Stimulated activated effector memory CD8-positive, alpha-beta T cell treated with anti-CD3 and anti-CD28 coated beads, Interleukin-12 subunit alpha, Interleukin-12 subunit beta, amount 100 ng/mL, for 72 hours (primary cell): ENCODE measurements at regions not wholly inside any gene's neighbourhood (a gene's known extent, or its start where the extent isn't known, plus 50 kb on each side); places are given as distances from the start of the nearest gene placed in this dataset.
"Not testable (repeated sequence)": the region's sequence is repeated elsewhere in the genome, so short reads cannot be mapped to it uniquely, and the experiment has no call there.

Source experiments
- ATAC-seq: fragments of 150-1000 bp; cut with Tn5 transposase; 2 replicates; pipeline ENCODE4 v1.10.0; 2021
- DNase-seq, 2 donors: peaks; one replicate each; pipeline ENCODE4 v3.0.0; 2021 to 2022; ENCODE audit warnings: low spot score in 2 of 2
- H3K27ac Mint-ChIP-seq: one replicate; pipeline ENCODE4 v1.8.0; 2022; ENCODE audit warnings: mild to moderate bottlenecking, mixed read lengths
- H3K36me3 Mint-ChIP-seq: one replicate; pipeline ENCODE4 v1.8.0; 2022; ENCODE audit warnings: mild to moderate bottlenecking, mixed read lengths
- H3K4me1 Mint-ChIP-seq: one replicate; pipeline ENCODE4 v1.8.0; 2022; ENCODE audit warnings: mixed read lengths
- H3K4me3 Mint-ChIP-seq: one replicate; pipeline ENCODE4 v1.8.0; 2022; ENCODE audit warnings: mild to moderate bottlenecking, mixed read lengths
- H3K9me3 Mint-ChIP-seq: one replicate; pipeline ENCODE4 v1.8.0; 2022; ENCODE audit warnings: mixed read lengths

GRCh38 chr14:85156319-85156718 lies 373.6 kb upstream of the FLRT2 start:
- Mint-ChIP-seq H3K36me3 (no peaks in the 10 kb centered on the region), H3K4me1 (no peaks in the 10 kb centered on the region), H3K9me3 (peaks cover 10% of the 10 kb centered on the region), H3K27ac (no peak overlapping the region), H3K4me3 (no peak overlapping the region)
- ATAC-seq: no peak
- no peak for DNase-seq

GRCh38 chr14:85159726-85160125 lies 370.2 kb upstream of the FLRT2 start:
- H3K4me1 Mint-ChIP-seq: no peaks in the 10 kb centered on the region
- ATAC-seq (no peak), DNase-seq (no peak)
- H3K27ac Mint-ChIP-seq: no peak overlapping the region
- H3K9me3 Mint-ChIP-seq: peaks cover 16% of the 10 kb centered on the region
- no peak overlapping the region for H3K4me3 Mint-ChIP-seq
- no peaks in the 10 kb centered on the region for H3K36me3 Mint-ChIP-seq

GRCh38 chr14:85165094-85165493 lies 364.9 kb upstream of the FLRT2 start:
- Mint-ChIP-seq H3K36me3 (no peaks in the 10 kb centered on the region), H3K27ac (no peak overlapping the region), H3K4me3 (no peak overlapping the region), H3K4me1 (no peaks in the 10 kb centered on the region), H3K9me3 (peaks cover 17% of the 10 kb centered on the region)
- DNase-seq: no peak
- no peak for ATAC-seq

- Mint-ChIP-seq H3K4me1 (no peaks in the 10 kb centered on the region), H3K9me3 (peaks cover 13% of the 10 kb centered on the region), H3K27ac (no peak overlapping the region), H3K36me3 (no peaks in the 10 kb centered on the region), H3K4me3 (no peak overlapping the region)
- no peak for ATAC-seq
- DNase-seq: no peak
These were observed 360.6 kb upstream of the FLRT2 start for GRCh38 chr14:85169381-85169780.

- DNase-seq (no peak), ATAC-seq (no peak)
- Mint-ChIP-seq H3K27ac (no peak overlapping the region), H3K4me1 (no peaks in the 10 kb centered on the region), H3K4me3 (no peak overlapping the region), H3K36me3 (no peaks in the 10 kb centered on the region), H3K9me3 (peaks cover 12% of the 10 kb centered on the region)
These were observed 357.7 kb upstream of the FLRT2 start for GRCh38 chr14:85172290-85172689.

GRCh38 chr14:85172889-85173477 lies 357.0 kb upstream of the FLRT2 start:
- H3K36me3 Mint-ChIP-seq: no peaks in the 10 kb centered on the region
- H3K4me3 Mint-ChIP-seq: no peak overlapping the region
- no peak for DNase-seq
- no peaks in the 10 kb centered on the region for H3K4me1 Mint-ChIP-seq
- peaks cover 12% of the 10 kb centered on the region for H3K9me3 Mint-ChIP-seq
- ATAC-seq: no peak
- no peak overlapping the region for H3K27ac Mint-ChIP-seq

- H3K9me3 Mint-ChIP-seq: peaks cover 12% of the 10 kb centered on the region
- DNase-seq: no peak
- H3K36me3 Mint-ChIP-seq: no peaks in the 10 kb centered on the region
- no peak overlapping the region for H3K27ac Mint-ChIP-seq
- ATAC-seq: no peak
- H3K4me1 Mint-ChIP-seq: no peaks in the 10 kb centered on the region
- H3K4me3 Mint-ChIP-seq: no peak overlapping the region
These were observed 354.4 kb upstream of the FLRT2 start for GRCh38 chr14:85175556-85175955.

GRCh38 chr14:85178864-85179263 lies 351.1 kb upstream of the FLRT2 start:
- ATAC-seq (no peak), DNase-seq (no peak)
- Mint-ChIP-seq H3K36me3 (no peaks in the 10 kb centered on the region), H3K4me3 (no peak overlapping the region), H3K9me3 (peaks cover 9% of the 10 kb centered on the region), H3K4me1 (no peaks in the 10 kb centered on the region), H3K27ac (no peak overlapping the region)

- H3K4me1 Mint-ChIP-seq: no peaks in the 10 kb centered on the region
- no peak overlapping the region for H3K27ac Mint-ChIP-seq
- H3K9me3 Mint-ChIP-seq: peaks cover 8% of the 10 kb centered on the region
- H3K4me3 Mint-ChIP-seq: no peak overlapping the region
- no peak for ATAC-seq
- DNase-seq: no peak
- no peaks in the 10 kb centered on the region for H3K36me3 Mint-ChIP-seq
These were observed 349.1 kb upstream of the FLRT2 start for GRCh38 chr14:85180876-85181275.

GRCh38 chr14:85182282-85182681 lies 347.7 kb upstream of the FLRT2 start:
- no peaks in the 10 kb centered on the region for H3K4me1 Mint-ChIP-seq
- no peak for ATAC-seq

GRCh38 chr14:85186082-85186481 lies 343.9 kb upstream of the FLRT2 start:
- Mint-ChIP-seq H3K9me3 (peaks cover 8% of the 10 kb centered on the region), H3K4me1 (no peaks in the 10 kb centered on the region), H3K4me3 (no peak overlapping the region), H3K36me3 (no peaks in the 10 kb centered on the region), H3K27ac (no peak overlapping the region)
- ATAC-seq (no peak), DNase-seq (no peak)

More at GRCh38 chr14:85182282-85182681, 347.7 kb upstream of the FLRT2 start:
- DNase-seq: no peak
- H3K27ac Mint-ChIP-seq: no peak overlapping the region
- H3K36me3 Mint-ChIP-seq: no peaks in the 10 kb centered on the region
- no peak overlapping the region for H3K4me3 Mint-ChIP-seq
- peaks cover 8% of the 10 kb centered on the region for H3K9me3 Mint-ChIP-seq

GRCh38 chr14:85187521-85187920 lies 342.4 kb upstream of the FLRT2 start:
- Mint-ChIP-seq H3K4me3 (no peak overlapping the region), H3K27ac (no peak overlapping the region), H3K4me1 (no peaks in the 10 kb centered on the region), H3K9me3 (peaks cover 5% of the 10 kb centered on the region), H3K36me3 (no peaks in the 10 kb centered on the region)
- no peak for DNase-seq
- no peak for ATAC-seq

- no peak for DNase-seq
- Mint-ChIP-seq H3K9me3 (peaks cover 5% of the 10 kb centered on the region), H3K4me1 (no peaks in the 10 kb centered on the region), H3K4me3 (no peak overlapping the region), H3K36me3 (no peaks in the 10 kb centered on the region), H3K27ac (no peak overlapping the region)
- ATAC-seq: no peak
These were observed 341.1 kb upstream of the FLRT2 start for GRCh38 chr14:85188836-85189235.

- not testable (repeated sequence) for ATAC-seq, H3K27ac Mint-ChIP-seq, H3K4me3 Mint-ChIP-seq, H3K4me1 Mint-ChIP-seq, DNase-seq, H3K9me3 Mint-ChIP-seq, H3K36me3 Mint-ChIP-seq
These were observed 340.7 kb upstream of the FLRT2 start for GRCh38 chr14:85189253-85189652.

GRCh38 chr14:85190251-85190650 lies 339.7 kb upstream of the FLRT2 start:
- Mint-ChIP-seq H3K36me3 (no peaks in the 10 kb centered on the region), H3K4me1 (no peaks in the 10 kb centered on the region), H3K9me3 (peaks cover 9% of the 10 kb centered on the region), H3K4me3 (no peak overlapping the region), H3K27ac (no peak overlapping the region)
- no peak for DNase-seq
- no peak for ATAC-seq

- Mint-ChIP-seq H3K36me3 (no peaks in the 10 kb centered on the region), H3K27ac (no peak overlapping the region), H3K9me3 (peaks cover 12% of the 10 kb centered on the region), H3K4me3 (no peak overlapping the region), H3K4me1 (no peaks in the 10 kb centered on the region)
- no peak for DNase-seq
- ATAC-seq: no peak
These were observed 338.0 kb upstream of the FLRT2 start for GRCh38 chr14:85191986-85192385.
